OCI-LY1 (cell line): ENCODE measurements at regions not wholly inside any gene's neighbourhood (a gene's known extent, or its start where the extent isn't known, plus 50 kb on each side); places are given as distances from the start of the nearest gene placed in this dataset.

Source experiments
- H2AFZ ChIP-seq: fragments of 200-600 bp; sonication (generic), shearing (Covaris generic); 2 replicates; pipeline ENCODE4 v1.6.0; 2014; ENCODE audit warnings: antibody characterized with exemption, mild to moderate bottlenecking, low read length
- H3F3A ChIP-seq: fragments of 200-600 bp; sonication (generic), shearing (Covaris generic); 2 replicates; pipeline ENCODE4 v1.6.0; 2014; ENCODE audit warnings: mild to moderate bottlenecking, antibody characterized with exemption, low read length, moderate library complexity; ENCODE audit not compliant: insufficient read depth
- H3K27ac ChIP-seq: fragments of 200-600 bp; sonication (generic); 2 replicates; pipeline ENCODE4 v1.5.1; 2014; ENCODE audit warnings: low read length, mixed run types, mild to moderate bottlenecking, low read depth; ENCODE audit not compliant: poor library complexity, severe bottlenecking
- H3K27me3 ChIP-seq: fragments of 200-600 bp; sonication (generic); 2 replicates; pipeline ENCODE4 v1.6.0; 2014; ENCODE audit warnings: antibody characterized with exemption, mild to moderate bottlenecking, low read length, moderate library complexity; ENCODE audit not compliant: insufficient read depth
- H3K36me3 ChIP-seq: fragments of 200-600 bp; sonication (generic); 2 replicates; pipeline ENCODE4 v1.6.1; 2014; ENCODE audit warnings: mild to moderate bottlenecking, antibody characterized with exemption, low read length, moderate library complexity, mixed read lengths; ENCODE audit not compliant: insufficient read depth
- H3K4me1 ChIP-seq: fragments of 200-600 bp; sonication (generic); 2 replicates; pipeline ENCODE4 v1.5.1; 2014; ENCODE audit warnings: mild to moderate bottlenecking, low read length, moderate library complexity; ENCODE audit not compliant: insufficient read depth, severe bottlenecking
- H3K4me2 ChIP-seq: fragments of 200-600 bp; sonication (generic), shearing (Covaris generic); 2 replicates; pipeline ENCODE4 v1.6.1; 2014; ENCODE audit warnings: low read length
- H3K4me3 ChIP-seq: fragments of 200-600 bp; sonication (generic); 2 replicates; pipeline ENCODE4 v1.5.1; 2014; ENCODE audit warnings: low read length, low read depth, mild to moderate bottlenecking, mixed read lengths; ENCODE audit not compliant: poor library complexity, severe bottlenecking
- H3K79me2 ChIP-seq: fragments of 200-600 bp; shearing (Covaris generic); 2 replicates; pipeline ENCODE4 v1.6.1; 2016; ENCODE audit warnings: mixed run types, low read length, mixed read lengths; ENCODE audit not compliant: insufficient read depth
- H3K9ac ChIP-seq: fragments of 200-600 bp; sonication (generic), shearing (Covaris generic); 2 replicates; pipeline ENCODE4 v1.6.1; 2014; ENCODE audit warnings: mild to moderate bottlenecking, low read length, mixed read lengths
- H3K9me2 ChIP-seq: fragments of 200-600 bp; sonication (generic), shearing (Covaris generic); 2 replicates; pipeline ENCODE4 v1.6.1; 2014; ENCODE audit warnings: low read depth, mild to moderate bottlenecking, low read length, mixed read lengths
- H3K9me3 ChIP-seq: fragments of 200-600 bp; shearing (Covaris generic); 2 replicates; pipeline ENCODE4 v1.6.1; 2014; ENCODE audit warnings: low read length, mixed read lengths
- H4K20me1 ChIP-seq: fragments of 200-600 bp; sonication (generic), shearing (Covaris generic); 2 replicates; pipeline ENCODE4 v1.6.0; 2016; ENCODE audit warnings: mild to moderate bottlenecking, low read length; ENCODE audit not compliant: insufficient read depth
- EZH2 ChIP-seq: fragments of 200-600 bp; sonication (generic), shearing (Covaris generic); IDR thresholded peaks from 2 replicates; pipeline ENCODE4 v1.8.0; 2017; ENCODE audit warnings: borderline replicate concordance, mixed run types, mild to moderate bottlenecking, antibody characterized with exemption, low read length, moderate library complexity, mixed read lengths
- TF ChIP-seq, protein P1 (sequence below): fragments of 200-600 bp; sonication (generic), shearing (Covaris generic); IDR thresholded peaks from 2 replicates; pipeline ENCODE4 v1.5.1; 2017; ENCODE audit warnings: mild to moderate bottlenecking, antibody characterized with exemption, low read length, moderate library complexity, mixed read lengths

DNA sequence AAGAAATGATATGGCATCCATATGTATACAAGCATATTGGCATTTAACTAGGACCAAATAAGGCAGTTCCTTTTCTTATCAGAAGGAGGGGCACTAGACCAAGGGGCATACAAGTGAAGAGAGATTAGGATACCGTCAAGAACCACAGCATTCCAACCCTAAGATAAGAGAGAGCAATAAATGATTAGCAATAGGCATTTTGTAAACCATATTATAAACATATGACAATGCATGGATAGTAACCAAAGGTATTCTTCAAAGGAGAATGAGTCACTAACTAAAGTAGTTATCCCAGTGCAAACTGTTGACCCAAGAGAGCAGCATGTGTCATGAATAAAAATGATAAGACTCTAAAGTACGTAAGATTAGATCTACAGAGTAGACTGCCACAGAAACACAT is 500.9 kb upstream of the HTR2A start:
- TF ChIP-seq, protein P1, sequence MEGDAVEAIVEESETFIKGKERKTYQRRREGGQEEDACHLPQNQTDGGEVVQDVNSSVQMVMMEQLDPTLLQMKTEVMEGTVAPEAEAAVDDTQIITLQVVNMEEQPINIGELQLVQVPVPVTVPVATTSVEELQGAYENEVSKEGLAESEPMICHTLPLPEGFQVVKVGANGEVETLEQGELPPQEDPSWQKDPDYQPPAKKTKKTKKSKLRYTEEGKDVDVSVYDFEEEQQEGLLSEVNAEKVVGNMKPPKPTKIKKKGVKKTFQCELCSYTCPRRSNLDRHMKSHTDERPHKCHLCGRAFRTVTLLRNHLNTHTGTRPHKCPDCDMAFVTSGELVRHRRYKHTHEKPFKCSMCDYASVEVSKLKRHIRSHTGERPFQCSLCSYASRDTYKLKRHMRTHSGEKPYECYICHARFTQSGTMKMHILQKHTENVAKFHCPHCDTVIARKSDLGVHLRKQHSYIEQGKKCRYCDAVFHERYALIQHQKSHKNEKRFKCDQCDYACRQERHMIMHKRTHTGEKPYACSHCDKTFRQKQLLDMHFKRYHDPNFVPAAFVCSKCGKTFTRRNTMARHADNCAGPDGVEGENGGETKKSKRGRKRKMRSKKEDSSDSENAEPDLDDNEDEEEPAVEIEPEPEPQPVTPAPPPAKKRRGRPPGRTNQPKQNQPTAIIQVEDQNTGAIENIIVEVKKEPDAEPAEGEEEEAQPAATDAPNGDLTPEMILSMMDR: no peak
- no peak for TF ChIP-seq EZH2
- H3K4me3 ChIP-seq: no peak overlapping the region
- no peaks in the 10 kb centered on the region for H3K36me3 ChIP-seq
- no peaks in the 10 kb centered on the region for H3K9me2 ChIP-seq
- no peak overlapping the region for H3K27ac ChIP-seq
- H3K4me1 ChIP-seq: no peaks in the 10 kb centered on the region
- no peaks in the 10 kb centered on the region for H3F3A ChIP-seq
- no peak overlapping the region for H2AFZ ChIP-seq
- no peak overlapping the region for H3K4me2 ChIP-seq
- H4K20me1 ChIP-seq: no peaks in the 10 kb centered on the region
- no peaks in the 10 kb centered on the region for H3K27me3 ChIP-seq
- no peaks in the 10 kb centered on the region for H3K9me3 ChIP-seq
- H3K79me2 ChIP-seq: no peaks in the 10 kb centered on the region
- no peak overlapping the region for H3K9ac ChIP-seq

DNA sequence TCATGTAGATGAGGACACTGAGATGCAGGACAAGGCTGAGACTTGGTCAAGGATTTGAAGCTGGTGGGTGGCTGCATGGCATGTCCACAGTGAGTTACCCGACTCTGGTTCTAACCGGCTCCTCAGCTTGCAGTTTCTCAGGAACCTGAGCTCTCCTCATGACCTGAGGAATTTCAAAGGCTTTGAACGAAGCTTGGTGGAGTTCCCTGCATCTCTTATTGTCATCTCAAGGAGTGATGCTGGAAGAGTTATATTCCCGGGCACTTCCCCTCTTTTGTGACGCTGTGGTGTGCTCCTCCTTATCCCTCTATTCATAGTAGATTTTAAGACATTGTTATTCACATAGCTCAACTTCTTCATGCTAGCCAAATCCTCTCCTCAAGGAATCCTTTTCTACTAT is 500.1 kb upstream of the HTR2A start:
- H3K4me2 ChIP-seq: no peak overlapping the region
- no peak overlapping the region for H3K9ac ChIP-seq
- H3K27me3 ChIP-seq: no peaks in the 10 kb centered on the region
- no peak overlapping the region for H3K4me3 ChIP-seq
- H3K9me3 ChIP-seq: no peaks in the 10 kb centered on the region
- no peaks in the 10 kb centered on the region for H3K9me2 ChIP-seq
- no peaks in the 10 kb centered on the region for H3K4me1 ChIP-seq
- H4K20me1 ChIP-seq: no peaks in the 10 kb centered on the region
- TF ChIP-seq, protein P1: no peak
- no peaks in the 10 kb centered on the region for H3K79me2 ChIP-seq
- no peaks in the 10 kb centered on the region for H3K36me3 ChIP-seq
- no peak overlapping the region for H3K27ac ChIP-seq
- no peak overlapping the region for H2AFZ ChIP-seq
- H3F3A ChIP-seq: no peaks in the 10 kb centered on the region

DNA sequence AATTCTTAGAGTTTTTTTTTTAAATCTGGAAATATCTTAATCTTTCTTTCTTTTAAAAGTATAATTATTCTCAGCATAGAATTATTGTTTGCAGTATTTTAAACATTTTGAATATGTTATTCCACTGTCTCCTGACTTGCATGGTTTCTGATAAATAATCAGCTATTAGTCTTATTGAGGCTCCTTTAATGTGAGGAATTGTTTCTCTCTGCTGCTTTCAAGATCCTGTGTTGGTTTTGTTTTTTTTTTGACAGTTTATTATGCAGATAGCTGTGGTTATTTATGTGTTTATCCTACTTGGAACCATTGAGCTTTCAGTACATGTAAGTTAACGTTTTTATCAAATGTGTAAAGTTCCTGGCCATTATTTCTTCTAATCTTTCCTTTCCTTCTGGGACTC is 477.9 kb upstream of the HTR2A start:
- Histone ChIP-seq H2AFZ (no peak overlapping the region), H3K9ac (no peak overlapping the region), H3K27me3 (no peaks in the 10 kb centered on the region), H3K9me2 (no peaks in the 10 kb centered on the region), H3K79me2 (no peaks in the 10 kb centered on the region), H3K4me2 (no peak overlapping the region), H3K27ac (no peak overlapping the region), H3K9me3 (no peaks in the 10 kb centered on the region), H3K36me3 (no peaks in the 10 kb centered on the region), H4K20me1 (no peaks in the 10 kb centered on the region), H3K4me1 (no peaks in the 10 kb centered on the region), H3F3A (no peaks in the 10 kb centered on the region), H3K4me3 (no peak overlapping the region)
- TF ChIP-seq EZH2: no peak
- TF ChIP-seq, protein P1: no peak
